Esophagus muscularis mucosa (tissue), 3 donors: ENCODE measurements at regions not wholly inside any gene's neighbourhood (a gene's known extent, or its start where the extent isn't known, plus 50 kb on each side); places are given as distances from the start of the nearest gene placed in this dataset.

Experiments used
- CTCF ChIP-seq, 3 experiments: fragments of 200-600 bp in 2 of 3; fragments of 450-650 bp in 1 of 3; sonication (generic) in 2 of 3; IDR thresholded peaks; one replicate each; pipeline ENCODE4 v1.5.1; 2017 to 2019; ENCODE audit warnings: antibody characterized with exemption in 3 of 3, mild to moderate bottlenecking in 2 of 3, moderate library complexity in 1 of 3
- POLR2A ChIP-seq: fragments of 450-650 bp; IDR thresholded peaks from one replicate; pipeline ENCODE4 v1.6.1; 2017; ENCODE audit warnings: antibody characterized with exemption, moderate library complexity, mild to moderate bottlenecking, low read depth

GRCh38 chr6:2416128-2416712 is 170.8 kb upstream of the GMDS start:
- TF ChIP-seq CTCF (IDR thresholded peaks at IDR 0.05): no peak
- no peak for TF ChIP-seq POLR2A
